ENCODE measurements at regions not wholly inside any gene's neighbourhood (a gene's known extent, or its start where the extent isn't known, plus 50 kb on each side); places are given as distances from the start of the nearest gene placed in this dataset.

DNA sequence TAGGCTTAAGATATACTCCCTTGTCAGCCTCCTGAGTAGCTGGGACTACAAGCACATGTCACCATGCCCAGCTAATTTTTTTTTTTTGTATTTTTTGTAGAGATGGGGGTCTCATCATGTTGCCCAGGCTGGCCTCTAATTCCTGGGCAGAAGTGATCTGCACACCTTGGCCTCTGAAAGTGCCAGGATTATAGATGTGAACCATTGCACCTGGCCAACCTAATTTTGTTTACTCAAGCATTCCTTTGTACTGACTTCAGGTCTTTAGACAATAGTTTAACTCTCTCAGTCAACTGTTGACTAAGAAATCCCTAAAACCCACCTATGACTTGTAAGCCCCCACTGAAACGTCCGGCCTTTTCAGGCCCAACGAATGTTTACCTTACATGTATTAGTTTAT, 628.3 kb upstream of the CDH8 start:
- no peak for DNase-seq

DNA sequence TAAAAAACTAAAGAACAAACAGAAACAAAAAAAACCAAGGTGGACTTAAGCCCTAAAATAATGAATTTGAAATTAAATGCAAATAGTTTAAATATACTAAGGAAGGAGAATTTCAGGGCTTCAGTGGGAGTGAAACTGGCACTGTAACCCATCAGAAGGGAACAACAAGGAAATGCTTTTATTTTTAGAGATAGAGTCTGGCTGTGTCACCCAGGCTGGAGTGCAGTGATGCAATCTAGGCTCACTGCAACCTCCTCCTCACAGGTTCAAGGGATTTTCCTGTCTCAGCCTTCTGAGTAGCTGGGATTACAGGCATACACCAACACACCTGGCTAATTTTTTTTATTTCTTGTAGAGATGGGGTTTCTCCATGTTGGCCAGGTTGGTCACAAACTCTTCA, 625.2 kb upstream of the CDH8 start:
- no peak for DNase-seq

DNA sequence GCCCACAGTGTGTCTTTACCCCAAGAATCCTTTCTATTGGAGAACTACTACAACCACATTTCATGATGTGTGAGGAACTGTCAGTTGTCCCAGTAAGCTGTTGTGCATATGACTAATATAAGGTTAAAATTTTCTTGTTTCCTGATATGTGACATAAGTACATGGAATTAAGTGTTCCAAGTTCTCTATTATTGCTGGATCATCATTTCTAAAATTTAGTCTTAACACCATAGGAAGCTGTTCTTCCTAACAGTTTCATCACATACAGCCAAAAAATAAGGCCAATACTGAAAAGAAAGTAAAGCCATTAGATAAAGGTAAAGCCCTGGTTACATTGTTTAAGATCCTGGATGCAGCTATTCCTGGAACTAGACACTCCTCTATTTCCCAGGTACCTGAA, 620.9 kb upstream of the CDH8 start:
- no peak for DNase-seq

DNA sequence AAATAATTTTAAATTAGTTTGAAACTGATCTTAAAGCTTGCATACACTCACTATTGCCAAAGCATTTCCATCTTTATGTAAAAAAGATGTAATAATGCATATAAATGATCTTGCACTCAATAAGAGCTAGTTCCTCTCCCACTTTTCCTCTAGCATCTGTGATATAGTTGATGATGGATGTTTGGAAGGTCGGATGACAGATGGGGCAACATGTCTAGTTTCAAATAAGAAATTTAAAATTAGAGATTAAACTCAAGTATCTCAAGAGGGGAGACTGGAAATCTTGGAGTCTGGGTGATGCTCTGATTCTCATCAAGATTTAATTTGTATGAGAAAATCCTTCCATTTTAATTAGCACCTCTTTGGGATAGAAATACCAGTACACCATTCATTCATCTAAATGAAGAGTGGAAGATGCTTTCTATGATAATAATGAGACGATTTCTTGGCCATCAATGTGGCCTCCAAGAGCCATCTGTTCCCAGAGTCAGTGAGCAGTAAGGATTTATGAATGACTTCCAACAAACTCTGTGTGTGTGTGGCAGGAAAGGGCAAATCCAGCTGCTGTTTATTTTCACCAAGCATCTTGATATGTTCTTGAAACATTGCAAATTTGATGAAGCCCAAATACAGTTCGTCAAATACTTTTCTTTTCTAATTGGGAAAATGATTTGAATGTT, 616.3 kb upstream of the CDH8 start:
- DNase-seq: no peak

DNA sequence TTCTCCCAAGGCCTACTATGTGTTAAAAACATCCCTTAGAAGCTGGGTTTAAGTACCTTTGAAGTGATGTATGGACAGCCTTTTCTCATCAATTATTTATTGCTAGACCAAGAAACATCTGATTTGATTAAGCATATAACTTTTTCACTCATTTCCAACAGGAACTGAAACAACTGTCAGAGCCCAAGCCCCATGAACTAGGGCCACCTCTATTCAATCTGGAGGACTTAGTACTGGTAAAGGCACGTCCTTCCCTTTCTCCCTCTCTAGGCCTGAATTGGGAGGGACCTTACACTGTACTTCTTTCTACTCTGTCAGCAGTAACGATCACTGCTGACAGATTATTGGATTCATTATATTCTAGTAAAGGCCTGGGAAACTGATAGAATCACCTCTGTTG, 612.0 kb upstream of the CDH8 start:
- no peak for DNase-seq

DNA sequence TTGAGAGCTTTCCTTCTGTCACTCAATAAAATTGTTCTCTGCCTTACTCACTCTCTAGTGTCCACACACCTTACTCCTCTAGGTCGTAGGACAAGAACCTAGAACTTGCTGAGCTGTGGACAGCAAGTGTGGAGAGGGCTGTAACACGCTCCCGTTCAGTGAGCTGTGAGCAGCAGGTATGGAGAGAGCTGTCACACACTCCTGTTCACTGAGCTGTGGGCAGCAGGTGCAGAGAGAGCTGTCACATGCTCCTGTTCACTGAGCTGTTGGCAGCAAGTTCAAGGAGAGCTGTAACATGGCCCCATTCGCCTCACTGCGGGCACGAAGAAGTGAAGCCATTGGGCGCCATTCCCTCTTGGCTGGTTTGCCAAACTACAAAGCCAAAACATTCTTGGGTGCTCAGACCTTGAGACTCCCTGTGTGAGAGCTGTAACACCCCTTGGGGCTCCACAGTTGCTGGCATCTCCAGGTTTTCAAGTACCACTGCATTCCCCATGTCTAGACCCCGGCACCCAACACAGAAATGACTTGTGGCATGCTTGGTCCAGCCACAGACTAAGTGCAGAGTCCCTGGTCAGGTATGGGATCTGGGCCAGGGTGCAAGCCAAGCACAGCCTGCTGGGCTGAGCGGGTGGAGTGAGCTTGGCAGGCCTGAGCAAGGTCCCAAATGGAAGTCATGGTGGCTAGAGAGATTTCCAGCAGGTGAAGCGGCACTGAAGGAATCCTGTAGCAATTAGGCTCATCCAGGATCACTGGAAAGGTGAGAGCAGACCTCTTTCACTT, 608.0 kb upstream of the CDH8 start:
- DNase-seq: no peak

DNA sequence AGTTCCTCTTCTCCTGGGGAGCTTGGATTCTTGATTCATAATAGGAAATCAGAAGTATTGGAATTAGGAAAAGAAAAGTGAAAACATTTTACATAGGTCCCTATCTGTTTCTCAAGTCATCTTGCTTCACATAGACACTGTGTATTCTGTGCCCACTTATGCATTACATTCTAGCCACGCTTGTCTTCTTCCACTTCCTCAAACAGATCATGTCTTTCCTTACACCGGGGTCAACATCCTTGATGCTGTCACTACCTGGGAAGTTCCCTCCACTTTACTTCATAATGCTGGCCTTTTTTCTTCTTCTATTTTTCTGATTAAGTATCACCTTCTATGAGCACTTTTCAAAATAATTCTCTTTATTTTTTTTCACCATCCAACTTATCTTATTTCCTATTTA, 606.4 kb upstream of the CDH8 start:
- no peak for DNase-seq

DNA sequence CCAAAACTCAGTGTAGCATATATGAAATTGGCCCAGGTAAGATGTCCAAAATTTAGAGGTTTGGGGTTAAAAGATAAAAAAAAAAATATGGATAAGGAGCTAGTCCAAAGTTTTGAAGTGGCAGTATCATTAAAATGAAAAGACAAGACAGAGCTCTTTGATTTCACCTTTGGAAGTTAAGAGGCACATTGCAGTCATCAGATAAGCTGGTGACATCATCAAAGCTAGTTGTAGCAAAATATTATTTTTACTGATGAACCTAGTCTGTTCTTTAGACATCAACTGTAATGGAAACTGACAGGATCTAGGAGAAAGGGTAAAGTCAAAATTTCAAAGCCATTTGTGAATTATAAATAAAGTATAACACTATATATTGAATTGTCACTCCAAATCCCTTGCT, 603.7 kb upstream of the CDH8 start:
- no peak for DNase-seq

DNA sequence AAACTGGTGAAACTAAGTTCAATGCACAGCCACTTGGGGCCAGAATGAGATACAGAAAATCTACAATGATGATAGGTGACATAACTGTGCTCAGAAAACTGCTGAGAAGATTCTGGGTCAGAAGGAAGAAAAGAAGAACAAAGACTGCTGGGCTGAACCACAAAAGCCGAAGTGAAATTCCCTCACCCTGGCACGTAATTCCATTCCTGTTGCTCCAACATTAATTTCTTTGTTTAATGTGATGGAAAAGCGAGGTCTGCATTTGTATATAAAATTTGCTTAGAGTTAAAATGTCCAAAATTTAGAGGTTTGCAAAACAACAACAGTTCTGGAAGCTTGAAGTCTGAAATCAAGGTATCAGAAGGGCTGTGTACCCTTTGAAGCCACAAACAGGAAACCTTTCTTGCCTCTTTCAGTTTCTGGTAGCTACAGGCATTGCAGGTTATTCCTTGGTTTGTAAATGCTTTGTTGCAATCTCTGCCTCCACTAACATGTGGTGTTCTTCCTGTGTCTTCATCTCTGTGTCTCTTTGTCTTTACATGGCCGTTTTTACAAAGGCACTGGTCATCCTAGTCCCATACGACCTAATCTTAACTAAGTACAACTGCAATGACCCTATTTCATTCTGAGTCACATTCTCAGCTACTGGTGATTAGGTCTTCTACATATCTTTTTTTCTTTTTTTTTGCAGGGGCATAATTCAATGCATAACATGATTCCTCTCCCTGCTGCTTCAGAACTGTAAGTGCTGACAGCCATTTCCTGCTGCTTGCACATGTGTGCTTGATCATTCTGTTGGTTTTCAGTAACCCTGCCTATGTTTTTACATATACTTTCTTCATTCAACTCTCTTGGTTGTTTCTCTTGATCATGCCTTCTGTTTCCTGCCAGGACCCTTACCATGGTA, 603.0 kb upstream of the CDH8 start:
- no peak for DNase-seq

DNA sequence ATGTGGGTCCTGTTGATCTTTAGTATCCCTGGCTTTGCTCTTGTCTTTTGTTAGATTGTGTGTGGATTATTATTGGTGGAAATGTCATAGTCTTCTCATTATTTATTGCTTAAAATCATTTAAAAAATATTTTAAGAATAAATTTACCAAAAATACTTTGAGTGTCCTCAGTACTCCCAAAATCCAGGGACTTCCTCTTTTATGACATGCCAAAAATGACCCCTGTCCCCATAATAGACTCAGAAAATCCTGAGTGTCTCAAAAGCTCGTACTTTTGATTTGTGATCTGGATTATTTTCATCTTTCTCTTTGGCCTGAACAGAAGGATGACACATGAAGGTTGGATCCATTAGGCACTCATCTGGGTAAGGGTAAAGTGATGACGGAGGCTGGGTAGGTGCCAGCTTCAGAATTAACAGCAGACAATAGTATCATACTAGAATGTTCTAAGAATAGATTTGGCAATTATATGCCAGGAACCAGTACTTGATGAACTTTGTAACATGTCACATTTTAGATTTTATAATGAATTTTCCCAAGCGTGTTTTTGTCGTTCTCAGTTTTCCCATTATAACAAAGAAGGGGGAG, 602.2 kb upstream of the CDH8 start:
- DNase-seq: no peak

DNA sequence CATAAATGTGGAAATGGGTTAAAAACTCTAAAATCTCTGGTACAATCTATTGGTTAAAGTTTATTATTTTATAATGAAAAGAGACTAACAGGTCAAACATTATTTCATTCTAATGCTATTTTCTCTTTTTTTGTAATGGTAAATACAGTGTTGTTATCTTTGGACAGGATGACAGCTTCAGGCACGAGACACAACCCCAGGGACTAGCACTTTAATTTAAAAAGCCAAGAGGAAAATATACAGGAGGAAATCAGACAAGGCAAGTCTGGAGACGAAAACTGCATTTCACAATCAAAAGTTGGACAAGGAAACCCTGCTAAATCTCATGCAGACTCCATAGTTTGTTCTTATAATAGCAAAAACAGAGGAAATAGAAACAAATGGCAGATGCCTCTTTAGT, 589.1 kb upstream of the CDH8 start:
- no peak for DNase-seq

DNA sequence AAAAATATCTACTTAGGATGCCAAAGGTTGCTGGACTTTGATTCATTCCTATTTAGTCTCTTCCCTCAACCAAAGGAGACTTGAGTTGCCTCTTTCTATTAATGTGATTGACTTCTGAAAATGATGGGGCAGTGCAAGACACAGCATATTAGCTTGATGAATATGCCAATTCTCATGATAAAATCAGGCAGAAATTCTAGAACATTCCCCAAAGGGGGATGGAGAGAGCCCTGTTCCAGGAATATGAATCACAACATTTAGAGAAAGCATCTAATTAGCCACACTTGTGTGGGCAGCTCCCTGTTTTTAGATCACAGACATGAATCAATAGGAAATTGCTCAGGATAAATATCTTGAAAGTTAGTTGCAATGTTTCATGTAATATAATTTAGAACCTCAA, 584.0 kb upstream of the CDH8 start:
- DNase-seq: no peak

DNA sequence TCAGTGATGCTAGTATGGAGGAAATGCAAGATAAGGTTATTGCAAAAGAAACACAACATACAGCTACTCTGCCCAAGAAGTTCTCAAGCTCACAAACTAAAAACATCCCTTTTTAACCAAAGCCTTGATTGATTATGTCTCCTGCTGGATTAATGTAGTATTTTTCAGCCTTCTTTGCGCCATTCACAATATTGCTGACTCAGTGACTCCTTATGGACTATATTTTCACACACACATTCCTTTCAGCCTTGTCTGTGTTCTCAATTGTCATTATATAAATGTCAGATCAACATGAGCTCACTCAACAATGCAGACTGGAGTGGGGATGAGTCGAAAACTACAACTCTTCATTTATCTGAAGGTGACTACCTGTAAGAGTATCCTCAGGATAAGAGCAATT, 579.3 kb upstream of the CDH8 start:
- no peak for DNase-seq

DNA sequence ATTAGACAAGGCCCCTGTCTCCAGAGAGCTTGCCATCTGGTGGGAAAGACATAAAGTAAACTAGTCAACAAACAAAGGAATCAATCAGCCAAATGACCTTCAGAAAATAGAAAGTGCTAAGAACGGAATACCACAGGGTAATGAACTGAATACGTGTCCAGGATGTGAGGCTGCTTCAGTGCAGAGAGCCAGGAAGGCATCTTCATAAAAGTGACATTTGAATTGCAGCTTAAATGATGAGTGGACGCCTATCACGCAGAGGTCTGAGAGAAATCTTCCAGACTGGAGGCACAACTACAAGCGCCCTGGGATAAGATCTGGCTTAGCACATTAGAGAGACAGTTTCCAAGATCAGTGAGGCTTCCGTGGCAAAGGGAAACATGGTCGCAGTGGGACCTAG, 574.1 kb upstream of the CDH8 start:
- DNase-seq: no peak

DNA sequence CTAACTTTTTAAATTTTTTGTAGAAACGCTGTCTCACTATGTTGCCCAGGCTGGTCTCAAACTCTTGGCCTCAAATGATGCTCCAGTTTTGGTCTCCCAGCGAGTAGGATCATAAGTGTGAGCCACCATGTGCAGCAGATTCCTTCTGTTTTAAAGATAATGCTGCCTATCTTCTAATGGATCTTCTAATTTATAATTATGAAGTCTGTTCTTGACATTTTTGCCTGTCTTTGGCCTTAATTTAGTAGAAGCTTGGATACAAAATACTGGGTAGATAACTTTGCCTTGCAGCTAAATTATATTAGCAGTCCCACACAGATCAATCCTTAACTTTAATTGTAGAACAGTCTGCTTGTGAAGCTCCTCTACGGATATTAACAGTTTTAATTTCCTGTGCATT, 566.6 kb upstream of the CDH8 start:
- DNase-seq: no peak

DNA sequence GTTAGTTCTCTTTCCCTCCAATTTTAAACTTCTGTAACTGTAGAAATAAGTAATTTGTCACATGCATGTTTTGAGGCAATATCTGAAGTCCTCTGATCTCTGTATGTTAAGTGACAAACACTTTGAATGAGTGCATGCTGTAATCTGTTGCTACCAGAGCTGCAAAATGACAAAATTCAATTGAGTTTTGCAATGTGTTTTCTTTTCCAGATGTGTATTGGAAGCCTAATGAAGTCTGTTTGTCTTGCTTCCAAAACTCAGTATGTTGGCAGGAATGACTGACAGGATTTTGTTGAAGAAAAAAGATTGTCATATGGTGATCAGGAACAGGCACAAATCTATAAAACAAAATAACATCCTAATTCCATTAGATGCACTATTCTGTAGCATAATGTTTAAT, 561.6 kb upstream of the CDH8 start:
- no peak for DNase-seq

DNA sequence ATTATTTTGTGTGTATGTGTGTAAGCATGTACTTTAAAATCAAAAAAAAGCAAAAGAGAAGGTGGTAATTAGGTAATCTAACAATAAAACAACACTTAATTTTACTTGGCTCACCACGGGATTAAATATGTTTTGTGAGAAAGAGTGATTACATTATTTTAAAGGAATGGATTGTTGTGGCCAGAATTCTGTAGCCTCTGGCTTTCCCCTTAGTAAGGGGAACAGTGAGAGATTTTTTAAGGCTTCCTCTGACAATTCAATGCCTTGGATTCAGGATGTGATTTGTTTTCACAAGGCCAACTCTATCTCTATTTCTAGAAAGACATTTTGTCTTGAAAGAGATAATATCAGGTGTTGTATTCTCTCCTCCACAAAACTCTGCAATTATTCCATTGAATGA, 560.3 kb upstream of the CDH8 start:
- no peak for DNase-seq

DNA sequence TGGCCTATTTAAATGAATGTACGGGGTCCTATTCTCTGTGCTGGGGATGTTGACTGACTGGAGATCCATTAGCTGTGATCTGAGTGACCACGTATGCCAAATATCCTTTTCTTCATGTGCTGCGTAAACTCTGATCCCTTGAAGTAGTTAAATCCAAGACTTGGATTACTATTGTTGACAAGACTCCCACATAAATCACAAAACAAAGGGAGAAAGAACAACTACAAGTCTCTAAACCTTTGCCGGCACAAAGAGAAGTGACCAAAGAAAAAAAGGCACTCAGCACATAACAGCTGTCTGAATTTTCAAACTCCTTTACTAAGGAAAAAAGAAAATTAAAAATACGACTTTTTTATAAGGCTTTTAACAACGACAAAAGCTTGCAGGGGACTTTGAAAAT, 559.9 kb upstream of the CDH8 start:
- DNase-seq: no peak

DNA sequence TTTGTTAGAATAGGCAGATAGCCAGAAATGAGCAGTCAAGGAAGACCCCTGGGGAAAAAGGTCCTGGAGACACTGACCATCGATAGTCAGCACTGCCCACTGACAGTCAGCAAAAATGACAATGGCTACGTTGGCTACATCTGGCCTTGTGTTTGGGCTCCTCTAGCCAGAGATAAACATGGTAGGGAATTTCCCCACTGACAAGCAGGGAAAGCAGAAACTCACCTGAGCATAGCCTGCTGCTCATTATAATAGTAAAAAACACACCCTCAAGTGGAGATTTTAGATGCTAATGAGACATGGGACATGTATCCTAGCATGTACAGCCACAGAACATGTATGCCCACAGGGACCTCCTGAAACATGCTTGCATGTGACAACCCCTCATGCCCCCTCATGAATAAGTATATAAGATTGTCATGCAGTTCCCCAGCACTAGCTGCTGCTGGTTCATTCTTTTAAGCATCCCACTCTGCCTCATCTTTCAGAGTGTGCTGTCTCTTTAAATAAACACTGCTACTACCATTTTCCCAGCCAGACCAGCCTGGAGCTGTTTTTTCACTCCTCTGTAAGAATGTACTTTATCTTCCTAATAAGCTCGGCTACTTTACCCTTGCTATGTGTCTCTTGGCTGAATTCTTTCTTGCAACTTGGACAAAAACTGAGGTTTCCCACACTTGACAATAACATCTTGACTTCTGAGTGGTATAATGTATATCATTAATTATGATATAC, 550.1 kb upstream of the CDH8 start:
- no peak for DNase-seq

DNA sequence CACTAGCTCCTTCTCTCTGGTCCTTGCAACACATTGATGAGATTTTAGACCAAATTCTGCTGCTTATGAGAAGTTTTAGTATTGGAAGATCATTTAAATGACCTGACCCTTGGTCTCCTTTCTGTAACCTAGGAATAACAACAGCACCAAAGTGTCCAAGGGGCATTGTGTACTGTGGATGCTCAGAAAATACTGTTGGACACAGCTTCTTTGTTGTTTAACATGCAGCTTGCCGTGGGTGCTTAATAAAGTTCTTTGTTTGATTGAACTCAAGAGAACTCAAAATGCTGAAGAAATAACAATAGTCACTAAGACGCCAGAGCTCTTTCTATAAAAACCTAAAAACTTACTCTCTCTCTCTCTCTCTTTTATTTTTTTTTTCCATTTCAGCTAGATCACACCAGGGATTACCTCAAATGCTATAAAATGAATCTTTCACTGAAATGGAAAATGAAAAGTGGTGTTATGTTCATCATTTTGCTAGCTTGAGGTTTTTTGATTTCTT, 548.9 kb upstream of the CDH8 start:
- no peak for DNase-seq

DNA sequence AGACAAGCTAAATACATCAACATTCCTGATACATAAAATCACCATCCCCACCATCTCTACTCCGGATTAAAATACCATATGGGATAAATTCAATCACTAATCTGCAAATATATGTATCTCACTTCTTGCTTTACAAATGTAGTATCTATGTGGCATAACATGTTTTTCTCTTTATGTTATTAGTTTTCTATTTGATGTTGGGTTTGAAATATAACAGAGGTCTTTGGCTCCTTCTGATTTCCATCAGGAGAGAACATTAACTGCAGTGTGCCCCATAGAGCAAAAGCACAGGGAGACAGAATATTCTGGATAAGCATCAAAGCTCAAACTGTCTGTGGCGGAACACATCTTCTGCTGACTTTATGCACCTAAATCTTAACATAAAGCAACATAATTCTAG, 547.2 kb upstream of the CDH8 start:
- DNase-seq: no peak

DNA sequence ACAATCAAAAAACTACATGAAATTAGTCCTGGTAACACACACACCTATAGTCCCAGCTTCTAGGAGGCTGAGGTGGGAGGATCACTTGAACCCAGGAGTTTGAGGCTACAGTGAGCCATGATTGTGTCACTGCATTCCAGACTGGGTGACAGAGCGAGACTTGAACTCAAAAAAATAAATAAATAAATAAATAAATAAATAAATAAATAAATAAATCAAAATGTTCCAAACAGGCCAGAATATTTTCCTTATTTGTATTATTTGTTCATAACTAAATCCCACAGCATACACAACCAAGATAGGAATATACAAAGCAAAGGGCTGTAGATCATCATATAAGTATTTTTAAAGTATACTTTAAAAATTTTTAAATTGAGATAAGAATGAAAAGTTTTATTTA, 537.2 kb upstream of the CDH8 start:
- DNase-seq: no peak

DNA sequence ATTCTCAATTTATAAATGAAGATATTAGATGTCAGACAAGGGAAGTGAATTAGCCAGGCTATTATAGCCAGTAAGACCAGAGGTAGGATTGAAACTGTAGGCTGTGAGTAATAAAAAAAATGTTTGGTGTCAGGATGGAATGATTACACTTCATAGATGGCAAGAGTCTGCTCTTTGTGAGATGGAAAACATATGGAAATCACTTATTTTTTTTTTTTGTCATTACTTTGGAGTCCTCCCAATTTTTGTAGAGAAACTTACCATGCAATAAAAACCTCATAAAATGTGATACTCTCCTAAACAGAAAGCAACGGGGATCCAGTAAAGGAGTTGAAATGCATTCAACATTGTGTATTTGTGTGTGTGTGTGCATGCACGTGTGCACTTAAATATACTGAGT, 532.7 kb upstream of the CDH8 start:
- DNase-seq: no peak

Measured in GF-D8 (cell line).